Neural cell (in vitro differentiated cells): ENCODE measurements at regions not wholly inside any gene's neighbourhood (a gene's known extent, or its start where the extent isn't known, plus 50 kb on each side); places are given as distances from the start of the nearest gene placed in this dataset.

Experiments used
- H2AFZ ChIP-seq: fragments of 200-600, 300-800 bp; sonication (generic), shearing (Covaris generic); 2 replicates; pipeline ENCODE4 v1.6.0; 2014; ENCODE audit warnings: low read depth, mild to moderate bottlenecking, antibody characterized with exemption, low read length, moderate library complexity
- H3F3A ChIP-seq: fragments of 200-600 bp; shearing (Covaris generic); 2 replicates; pipeline ENCODE4 v1.6.1; 2016; ENCODE audit warnings: mild to moderate bottlenecking, moderate library complexity, mixed read lengths, antibody characterized with exemption, low read length; ENCODE audit not compliant: insufficient read depth, poor library complexity, severe bottlenecking
- H3K27ac ChIP-seq: fragments of 200-600, 300-800 bp; sonication (generic), shearing (Covaris generic); 2 replicates; pipeline ENCODE4 v1.5.1; 2014; ENCODE audit warnings: mild to moderate bottlenecking, low read length, moderate library complexity
- H3K27me3 ChIP-seq: fragments of 300-800, 200-600 bp; sonication (generic), shearing (Covaris generic); 2 replicates; pipeline ENCODE4 v1.6.0; 2014; ENCODE audit warnings: mild to moderate bottlenecking, low read depth, low read length, moderate library complexity; ENCODE audit not compliant: insufficient read depth
- H3K36me3 ChIP-seq: fragments of 300-800, 200-600 bp; sonication (generic), shearing (Covaris generic); 2 replicates; pipeline ENCODE4 v1.5.1; 2014; ENCODE audit warnings: mild to moderate bottlenecking, antibody characterized with exemption, low read length, moderate library complexity; ENCODE audit not compliant: insufficient read depth
- H3K4me2 ChIP-seq: fragments of 300-800, 200-600 bp; sonication (generic), shearing (Covaris generic); 2 replicates; pipeline ENCODE4 v1.6.0; 2014; ENCODE audit warnings: mild to moderate bottlenecking, low read length
- H3K4me3 ChIP-seq: fragments of 300-800, 200-600 bp; sonication (generic), shearing (Covaris generic); 2 replicates; pipeline ENCODE4 v1.5.1; 2014; ENCODE audit warnings: mild to moderate bottlenecking, low read length, moderate library complexity
- H3K79me2 ChIP-seq: fragments of 200-600 bp; shearing (Covaris generic); replicated peaks from 2 replicates; pipeline ENCODE4 v1.6.0; 2014; ENCODE audit warnings: mild to moderate bottlenecking, low read length, moderate library complexity; ENCODE audit not compliant: insufficient read depth
- H3K9ac ChIP-seq: fragments of 300-800, 200-600 bp; sonication (generic), shearing (Covaris generic); 2 replicates; pipeline ENCODE4 v1.6.1; 2016; ENCODE audit warnings: mild to moderate bottlenecking, low read length, mixed read lengths
- H3K9me2 ChIP-seq: fragments of 200-600 bp; shearing (Covaris generic); 2 replicates; pipeline ENCODE4 v1.6.1; 2016; ENCODE audit warnings: mild to moderate bottlenecking, low read length, mixed read lengths; ENCODE audit not compliant: insufficient read depth
- H3K9me3 ChIP-seq: fragments of 200-600, 300-800 bp; sonication (generic), shearing (Covaris generic); 2 replicates; pipeline ENCODE4 v1.6.1; 2016; ENCODE audit warnings: mild to moderate bottlenecking, mixed run types, low read length, moderate library complexity, mixed read lengths
- H4K20me1 ChIP-seq: fragments of 200-600 bp; shearing (Covaris generic); 2 replicates; pipeline ENCODE4 v1.6.1; 2016; ENCODE audit warnings: mild to moderate bottlenecking, mixed run types; ENCODE audit not compliant: insufficient read depth
- EP300 ChIP-seq: fragments of 450-650 bp; conservative IDR thresholded peaks from 2 replicates; pipeline ENCODE4 v1.6.1; 2014; ENCODE audit warnings: antibody characterized with exemption, mild to moderate bottlenecking, moderate library complexity; ENCODE audit not compliant: poor library complexity, severe bottlenecking
- POLR2AphosphoS5 ChIP-seq: IDR thresholded peaks from 2 replicates; pipeline ENCODE4 v1.6.1; 2012
- RAD21 ChIP-seq: fragments of 450-650 bp; conservative IDR thresholded peaks from 2 replicates; pipeline ENCODE4 v1.6.1; 2014; ENCODE audit warnings: antibody characterized with exemption, mild to moderate bottlenecking, moderate library complexity
- TAF1 ChIP-seq: IDR thresholded peaks from 2 replicates; pipeline ENCODE4 v1.6.1; 2012; ENCODE audit warnings: low read depth
- TF ChIP-seq, protein P1 (sequence below): IDR thresholded peaks from 2 replicates; pipeline ENCODE4 v1.6.1; 2012; ENCODE audit warnings: borderline replicate concordance
- TF ChIP-seq, protein P2 (sequence below): fragments of 450-650 bp; IDR thresholded peaks from 2 replicates; pipeline ENCODE4 v1.5.1; 2014; ENCODE audit warnings: antibody characterized with exemption, mild to moderate bottlenecking, moderate library complexity; ENCODE audit not compliant: poor library complexity, severe bottlenecking

DNA sequence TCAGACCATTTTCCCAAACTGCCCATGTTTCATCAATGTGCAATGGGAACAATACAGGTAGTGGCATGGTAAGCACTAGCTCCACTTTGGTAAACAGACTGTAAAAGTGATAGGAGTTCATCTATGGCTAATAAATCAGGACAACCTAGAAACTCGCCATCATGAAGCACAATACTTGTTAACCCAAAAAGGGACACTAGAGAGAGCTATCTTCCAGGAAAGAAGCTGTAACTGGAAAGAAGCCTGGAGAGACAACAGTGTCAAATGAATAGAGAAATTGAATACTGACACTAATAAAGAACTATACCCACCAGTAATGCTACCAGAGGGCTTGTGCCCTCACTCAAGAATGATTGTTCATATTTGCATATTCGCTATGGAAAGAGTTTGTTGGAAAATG is 164.7 kb upstream of the RGS18 start:
- TF ChIP-seq, protein P1, sequence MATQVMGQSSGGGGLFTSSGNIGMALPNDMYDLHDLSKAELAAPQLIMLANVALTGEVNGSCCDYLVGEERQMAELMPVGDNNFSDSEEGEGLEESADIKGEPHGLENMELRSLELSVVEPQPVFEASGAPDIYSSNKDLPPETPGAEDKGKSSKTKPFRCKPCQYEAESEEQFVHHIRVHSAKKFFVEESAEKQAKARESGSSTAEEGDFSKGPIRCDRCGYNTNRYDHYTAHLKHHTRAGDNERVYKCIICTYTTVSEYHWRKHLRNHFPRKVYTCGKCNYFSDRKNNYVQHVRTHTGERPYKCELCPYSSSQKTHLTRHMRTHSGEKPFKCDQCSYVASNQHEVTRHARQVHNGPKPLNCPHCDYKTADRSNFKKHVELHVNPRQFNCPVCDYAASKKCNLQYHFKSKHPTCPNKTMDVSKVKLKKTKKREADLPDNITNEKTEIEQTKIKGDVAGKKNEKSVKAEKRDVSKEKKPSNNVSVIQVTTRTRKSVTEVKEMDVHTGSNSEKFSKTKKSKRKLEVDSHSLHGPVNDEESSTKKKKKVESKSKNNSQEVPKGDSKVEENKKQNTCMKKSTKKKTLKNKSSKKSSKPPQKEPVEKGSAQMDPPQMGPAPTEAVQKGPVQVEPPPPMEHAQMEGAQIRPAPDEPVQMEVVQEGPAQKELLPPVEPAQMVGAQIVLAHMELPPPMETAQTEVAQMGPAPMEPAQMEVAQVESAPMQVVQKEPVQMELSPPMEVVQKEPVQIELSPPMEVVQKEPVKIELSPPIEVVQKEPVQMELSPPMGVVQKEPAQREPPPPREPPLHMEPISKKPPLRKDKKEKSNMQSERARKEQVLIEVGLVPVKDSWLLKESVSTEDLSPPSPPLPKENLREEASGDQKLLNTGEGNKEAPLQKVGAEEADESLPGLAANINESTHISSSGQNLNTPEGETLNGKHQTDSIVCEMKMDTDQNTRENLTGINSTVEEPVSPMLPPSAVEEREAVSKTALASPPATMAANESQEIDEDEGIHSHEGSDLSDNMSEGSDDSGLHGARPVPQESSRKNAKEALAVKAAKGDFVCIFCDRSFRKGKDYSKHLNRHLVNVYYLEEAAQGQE = no peak
- peak; percentile 31 for TF ChIP-seq RAD21
- no peak for TF ChIP-seq EP300
- no peak for TF ChIP-seq TAF1
- TF ChIP-seq POLR2AphosphoS5 = no peak
- Histone ChIP-seq H3F3A (no peaks in the 10 kb centered on the region), H4K20me1 (no peaks in the 10 kb centered on the region), H3K27ac (no peak overlapping the region), H3K4me3 (no peak overlapping the region), H3K4me2 (no peak overlapping the region), H2AFZ (no peak overlapping the region), H3K9me2 (no peaks in the 10 kb centered on the region), H3K27me3 (no peaks in the 10 kb centered on the region), H3K9me3 (no peaks in the 10 kb centered on the region), H3K79me2 (no peaks in the 10 kb centered on the region), H3K9ac (no peak overlapping the region), H3K36me3 (no peaks in the 10 kb centered on the region)

DNA sequence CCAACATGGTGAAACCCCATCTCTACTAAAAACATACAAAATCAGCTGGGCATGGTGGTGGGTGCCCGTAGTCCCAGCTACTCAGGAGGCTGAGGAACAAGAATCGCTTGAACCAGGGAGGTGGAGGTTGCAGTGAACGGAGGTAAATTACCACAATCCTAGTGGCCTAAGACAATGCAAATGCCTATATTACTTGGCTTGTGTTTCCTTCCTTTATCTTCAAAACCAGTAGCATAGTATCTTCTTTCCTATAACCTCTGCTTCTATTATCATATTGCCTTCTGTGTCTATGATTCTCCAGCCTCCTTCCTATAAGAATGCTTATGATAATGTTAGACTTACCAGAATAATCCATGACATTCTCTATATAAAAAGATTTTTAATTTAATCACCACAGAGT is 156.2 kb upstream of the RGS18 start:
- TF ChIP-seq TAF1 (no peak), RAD21 (no peak), EP300 (no peak)
- TF ChIP-seq, protein P2, sequence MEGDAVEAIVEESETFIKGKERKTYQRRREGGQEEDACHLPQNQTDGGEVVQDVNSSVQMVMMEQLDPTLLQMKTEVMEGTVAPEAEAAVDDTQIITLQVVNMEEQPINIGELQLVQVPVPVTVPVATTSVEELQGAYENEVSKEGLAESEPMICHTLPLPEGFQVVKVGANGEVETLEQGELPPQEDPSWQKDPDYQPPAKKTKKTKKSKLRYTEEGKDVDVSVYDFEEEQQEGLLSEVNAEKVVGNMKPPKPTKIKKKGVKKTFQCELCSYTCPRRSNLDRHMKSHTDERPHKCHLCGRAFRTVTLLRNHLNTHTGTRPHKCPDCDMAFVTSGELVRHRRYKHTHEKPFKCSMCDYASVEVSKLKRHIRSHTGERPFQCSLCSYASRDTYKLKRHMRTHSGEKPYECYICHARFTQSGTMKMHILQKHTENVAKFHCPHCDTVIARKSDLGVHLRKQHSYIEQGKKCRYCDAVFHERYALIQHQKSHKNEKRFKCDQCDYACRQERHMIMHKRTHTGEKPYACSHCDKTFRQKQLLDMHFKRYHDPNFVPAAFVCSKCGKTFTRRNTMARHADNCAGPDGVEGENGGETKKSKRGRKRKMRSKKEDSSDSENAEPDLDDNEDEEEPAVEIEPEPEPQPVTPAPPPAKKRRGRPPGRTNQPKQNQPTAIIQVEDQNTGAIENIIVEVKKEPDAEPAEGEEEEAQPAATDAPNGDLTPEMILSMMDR = no peak
- TF ChIP-seq, protein P1 = no peak
- no peak overlapping the region for H3K9ac ChIP-seq
- H3K9me3 ChIP-seq = no peaks in the 10 kb centered on the region
- H3K27ac ChIP-seq = no peak overlapping the region
- no peaks in the 10 kb centered on the region for H3K79me2 ChIP-seq
- no peaks in the 10 kb centered on the region for H3F3A ChIP-seq
- H3K36me3 ChIP-seq = no peaks in the 10 kb centered on the region
- H3K9me2 ChIP-seq = no peaks in the 10 kb centered on the region
- no peaks in the 10 kb centered on the region for H4K20me1 ChIP-seq
- no peaks in the 10 kb centered on the region for H3K27me3 ChIP-seq
- no peak overlapping the region for H3K4me3 ChIP-seq
- no peak overlapping the region for H3K4me2 ChIP-seq
- H2AFZ ChIP-seq = no peak overlapping the region
